HepG2 (cell line): ENCODE measurements at regions not wholly inside any gene's neighbourhood (a gene's known extent, or its start where the extent isn't known, plus 50 kb on each side); places are given as distances from the start of the nearest gene placed in this dataset.

Source experiments
- EZH2 ChIP-seq: conservative IDR thresholded peaks from 2 replicates; pipeline ENCODE4 v1.6.1; 2012; ENCODE audit warnings: mild to moderate bottlenecking, low read depth, low read length, moderate library complexity
- TF ChIP-seq, protein P1 (sequence below): sonication (generic); formaldehyde crosslinking; IDR thresholded peaks from 2 replicates; pipeline ENCODE4 v1.8.1; 2022; ENCODE audit warnings: low read depth, mild to moderate bottlenecking, missing genetic modification reagents

GRCh38 chr11:97361812-97362378 lies 972.1 kb downstream of the JRKL start:
- no peak for TF ChIP-seq EZH2
- TF ChIP-seq, protein P1, sequence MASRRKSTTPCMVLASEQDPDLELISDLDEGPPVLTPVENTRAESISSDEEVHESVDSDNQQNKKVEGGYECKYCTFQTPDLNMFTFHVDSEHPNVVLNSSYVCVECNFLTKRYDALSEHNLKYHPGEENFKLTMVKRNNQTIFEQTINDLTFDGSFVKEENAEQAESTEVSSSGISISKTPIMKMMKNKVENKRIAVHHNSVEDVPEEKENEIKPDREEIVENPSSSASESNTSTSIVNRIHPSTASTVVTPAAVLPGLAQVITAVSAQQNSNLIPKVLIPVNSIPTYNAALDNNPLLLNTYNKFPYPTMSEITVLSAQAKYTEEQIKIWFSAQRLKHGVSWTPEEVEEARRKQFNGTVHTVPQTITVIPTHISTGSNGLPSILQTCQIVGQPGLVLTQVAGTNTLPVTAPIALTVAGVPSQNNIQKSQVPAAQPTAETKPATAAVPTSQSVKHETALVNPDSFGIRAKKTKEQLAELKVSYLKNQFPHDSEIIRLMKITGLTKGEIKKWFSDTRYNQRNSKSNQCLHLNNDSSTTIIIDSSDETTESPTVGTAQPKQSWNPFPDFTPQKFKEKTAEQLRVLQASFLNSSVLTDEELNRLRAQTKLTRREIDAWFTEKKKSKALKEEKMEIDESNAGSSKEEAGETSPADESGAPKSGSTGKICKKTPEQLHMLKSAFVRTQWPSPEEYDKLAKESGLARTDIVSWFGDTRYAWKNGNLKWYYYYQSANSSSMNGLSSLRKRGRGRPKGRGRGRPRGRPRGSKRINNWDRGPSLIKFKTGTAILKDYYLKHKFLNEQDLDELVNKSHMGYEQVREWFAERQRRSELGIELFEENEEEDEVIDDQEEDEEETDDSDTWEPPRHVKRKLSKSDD (CRISPR knock-in tag), result no peak
